Astrocyte of the cerebellum (primary cell): ENCODE measurements at regions not wholly inside any gene's neighbourhood (a gene's known extent, or its start where the extent isn't known, plus 50 kb on each side); places are given as distances from the start of the nearest gene placed in this dataset.

ENCODE experiments used
- DNase-seq: peaks from one replicate; pipeline ENCODE4 v3.0.0-alpha.2; 2011; ENCODE audit warnings: low read depth
- H3K4me3 ChIP-seq: 2 replicates; pipeline ENCODE4 v1.5.1; 2011; ENCODE audit warnings: mild to moderate bottlenecking, low read depth, low read length, moderate library complexity
- CTCF ChIP-seq: IDR thresholded peaks from 2 replicates; pipeline ENCODE4 v1.5.1; 2012; ENCODE audit warnings: low read length, low read depth, moderate library complexity, mild to moderate bottlenecking; ENCODE audit errors: missing control alignments
- in situ Hi-C: cut with HindIII; loops from 2 replicates; pipeline ENCODE4 v1.10.0; 2017; ENCODE audit warnings: low sequenced_read_pairs

GRCh38 chr17:14019186-14019956, 49.9 kb upstream of the COX10 start:
- no peak for TF ChIP-seq CTCF
- in situ Hi-C loops = no loop called here
- H3K4me3 ChIP-seq = no peak overlapping the region
- no peak for DNase-seq
